HG03469 (cell line): ENCODE measurements at regions not wholly inside any gene's neighbourhood (a gene's known extent, or its start where the extent isn't known, plus 50 kb on each side); places are given as distances from the start of the nearest gene placed in this dataset.
"Not testable (repeated sequence)": the region's sequence is repeated elsewhere in the genome, so short reads cannot be mapped to it uniquely, and the experiment has no call there.

Source experiments
- ATAC-seq: cut with Tn5 transposase; IDR thresholded peaks from one replicate; pipeline ENCODE4 v1.9.1; 2021; ENCODE audit warnings: mild to moderate bottlenecking, moderate library complexity, moderate number of reproducible peaks; ENCODE audit not compliant: unreplicated experiment

GRCh38 chr13:65615506-65615905 is 1614.6 kb downstream of the PCDH9 start:
- ATAC-seq = no peak

- no peak for ATAC-seq
Observed at GRCh38 chr13:65613004-65613403, 1617.1 kb downstream of the PCDH9 start.

DNA sequence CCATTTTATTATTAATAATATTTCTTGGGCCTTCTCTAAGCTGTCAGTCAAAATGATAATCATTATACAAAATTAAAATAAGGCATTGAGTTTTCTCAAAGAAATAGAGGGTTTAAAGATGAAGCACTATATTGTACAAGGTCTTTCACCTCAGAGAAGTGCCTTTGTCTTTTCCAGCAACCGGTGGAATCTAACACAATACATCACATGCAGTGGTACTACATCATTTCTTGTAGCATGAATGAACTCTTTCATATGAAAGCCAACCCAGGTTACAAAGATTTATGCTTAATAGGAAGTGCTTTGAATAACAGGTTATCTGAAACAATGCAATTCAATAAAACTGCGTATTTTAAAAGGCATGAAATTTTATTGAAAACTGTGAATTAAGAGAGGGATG is 1620.8 kb downstream of the PCDH9 start:
- no peak for ATAC-seq

GRCh38 chr13:65606622-65607021 is 1623.5 kb downstream of the PCDH9 start:
- ATAC-seq = no peak

- no peak for ATAC-seq
Observed at GRCh38 chr13:65605396-65605795, 1624.7 kb downstream of the PCDH9 start.

GRCh38 chr13:65603160-65603559 is 1627.0 kb downstream of the PCDH9 start:
- ATAC-seq = no peak

GRCh38 chr13:65601855-65602254 is 1628.3 kb downstream of the PCDH9 start:
- ATAC-seq = no peak

DNA sequence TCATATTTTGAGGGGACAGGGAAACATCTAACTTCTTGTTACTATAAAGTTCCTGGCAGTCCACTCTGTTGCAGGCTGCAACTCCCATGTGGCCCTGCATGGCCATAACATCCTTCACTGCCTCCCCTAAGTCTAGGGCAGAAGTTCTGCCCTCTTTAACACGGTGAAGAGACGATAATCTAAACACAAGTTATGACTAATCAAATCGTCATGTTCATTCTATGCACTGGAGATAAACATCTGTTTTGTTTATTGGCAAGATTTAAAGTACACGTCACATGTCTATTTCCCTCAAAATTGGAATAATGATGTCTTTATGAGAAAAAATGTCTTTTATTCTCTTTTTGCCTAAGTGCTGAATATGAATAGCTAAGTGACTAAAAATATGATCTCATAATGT is 1629.4 kb downstream of the PCDH9 start:
- no peak for ATAC-seq

- no peak for ATAC-seq
Observed at GRCh38 chr13:65597839-65598818, 1632.0 kb downstream of the PCDH9 start.

DNA sequence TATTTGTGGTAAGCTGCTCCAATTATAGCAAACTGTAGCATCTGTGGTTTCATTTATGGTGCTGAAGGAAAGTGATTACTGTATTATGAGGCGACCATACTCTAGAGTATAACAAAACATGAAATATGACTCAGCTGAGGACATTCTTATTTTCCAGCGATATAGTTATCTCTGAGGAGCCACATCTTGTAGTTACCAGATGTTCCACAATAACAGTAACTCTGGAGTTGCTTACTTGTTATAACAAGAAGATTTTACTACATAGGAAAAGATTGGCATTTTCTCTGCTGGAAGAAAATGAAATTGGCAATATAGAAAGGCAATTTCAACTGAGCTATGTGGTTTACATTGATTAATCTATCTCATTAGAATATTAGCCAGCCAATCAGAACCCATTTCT is 1634.2 kb downstream of the PCDH9 start:
- no peak for ATAC-seq

DNA sequence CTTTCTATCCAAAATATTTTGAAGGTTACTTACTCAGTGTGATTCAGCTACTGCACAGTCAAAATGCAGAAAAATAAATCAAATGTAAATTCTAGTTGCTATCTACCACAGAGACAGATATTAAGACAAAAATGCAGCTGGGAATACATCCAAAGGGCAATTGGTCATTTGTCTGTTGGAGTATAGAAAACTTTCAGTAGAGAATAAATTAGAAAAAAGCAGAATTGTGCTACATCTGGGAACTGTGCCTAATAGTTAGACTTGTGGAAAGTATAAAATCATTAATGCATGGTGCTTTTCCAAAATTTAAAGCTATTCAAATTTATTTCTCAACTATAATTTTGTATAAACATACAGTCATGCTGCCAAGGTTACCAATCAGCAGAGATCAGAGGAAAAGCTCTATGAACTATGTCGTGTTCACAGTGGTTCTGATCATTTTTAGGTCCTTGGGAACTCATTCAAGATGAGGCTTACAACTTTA is 1635.8 kb downstream of the PCDH9 start:
- no peak for ATAC-seq

GRCh38 chr13:65593298-65593874 is 1636.8 kb downstream of the PCDH9 start:
- ATAC-seq = no peak

DNA sequence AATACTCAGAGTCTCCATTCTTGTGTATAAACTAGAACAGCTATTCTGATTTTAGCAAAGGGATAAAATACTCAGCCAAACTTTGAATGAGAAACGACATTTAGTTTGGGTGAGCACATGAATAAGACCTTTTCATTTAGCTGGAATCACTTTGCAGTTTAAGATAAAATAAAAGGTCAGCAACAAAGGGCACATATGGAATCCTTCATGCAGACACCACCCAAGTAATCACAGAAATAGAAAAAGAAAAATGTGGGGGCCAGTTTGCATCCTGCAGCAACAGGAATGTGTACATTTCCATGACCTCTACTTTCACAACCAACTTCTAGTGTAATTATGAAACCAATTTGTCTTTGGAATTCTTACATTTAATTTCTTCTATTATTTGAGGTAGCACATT is 1637.4 kb downstream of the PCDH9 start:
- no peak for ATAC-seq

DNA sequence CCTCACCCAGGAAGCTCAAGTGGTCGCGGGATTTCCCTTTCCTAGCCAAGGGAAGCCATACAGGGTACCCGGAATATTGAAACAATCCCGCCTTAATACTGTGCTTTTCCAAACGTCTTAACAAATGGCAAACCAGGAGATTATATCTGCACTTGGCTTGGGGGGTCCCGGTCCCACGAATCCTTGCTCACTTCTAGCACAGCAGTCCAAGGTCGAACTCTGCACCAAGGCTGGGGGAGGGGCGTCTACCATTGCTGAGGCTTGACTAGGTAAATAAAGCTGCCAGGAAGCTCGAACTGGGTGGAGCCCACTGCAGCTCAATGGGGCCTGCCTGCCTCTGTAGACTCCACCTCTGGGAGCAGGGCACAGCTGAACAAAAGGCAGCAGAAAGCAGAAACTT is 1644.8 kb downstream of the PCDH9 start:
- no peak for ATAC-seq

DNA sequence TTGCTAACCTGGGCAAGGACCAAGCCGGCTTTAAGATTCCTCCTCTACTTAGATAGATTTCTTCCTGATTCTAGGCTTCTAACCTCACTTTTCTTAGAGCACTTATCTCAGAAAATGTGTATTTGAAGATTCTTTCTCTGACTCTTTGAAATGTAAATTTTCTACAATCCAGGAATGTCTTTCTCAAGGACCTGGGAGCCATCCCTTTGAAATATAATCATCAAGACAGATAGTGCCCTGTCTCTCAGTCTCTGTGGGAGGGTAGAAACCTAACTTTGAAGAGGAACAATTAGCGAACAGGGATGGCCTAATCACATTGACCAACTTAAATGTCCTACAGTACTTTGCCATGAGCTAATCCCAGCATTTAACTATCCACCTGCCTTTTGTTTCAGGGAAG is 1646.0 kb downstream of the PCDH9 start:
- ATAC-seq = no peak

GRCh38 chr13:65582160-65582559 is 1648.0 kb downstream of the PCDH9 start:
- no peak for ATAC-seq

DNA sequence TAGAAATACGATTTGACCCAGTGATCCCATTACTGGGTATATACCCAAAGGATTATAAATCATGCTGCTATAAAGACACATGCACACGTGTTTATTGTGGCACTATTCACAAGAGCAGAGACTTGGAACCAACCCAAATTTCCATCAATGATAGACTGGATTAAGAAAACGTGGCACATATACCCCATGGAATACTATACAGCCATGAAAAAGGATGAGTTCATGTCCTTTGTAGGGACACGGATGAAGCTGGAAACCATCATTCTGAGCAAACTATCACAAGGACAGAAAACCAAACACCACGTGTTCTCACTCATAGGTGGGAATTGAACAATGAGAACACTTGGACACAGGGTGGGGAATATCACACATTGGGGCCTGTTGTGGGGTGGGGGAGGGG is 1665.6 kb downstream of the PCDH9 start:
- not testable (repeated sequence) for ATAC-seq

GRCh38 chr13:65562305-65562704 is 1667.8 kb downstream of the PCDH9 start:
- no peak for ATAC-seq

DNA sequence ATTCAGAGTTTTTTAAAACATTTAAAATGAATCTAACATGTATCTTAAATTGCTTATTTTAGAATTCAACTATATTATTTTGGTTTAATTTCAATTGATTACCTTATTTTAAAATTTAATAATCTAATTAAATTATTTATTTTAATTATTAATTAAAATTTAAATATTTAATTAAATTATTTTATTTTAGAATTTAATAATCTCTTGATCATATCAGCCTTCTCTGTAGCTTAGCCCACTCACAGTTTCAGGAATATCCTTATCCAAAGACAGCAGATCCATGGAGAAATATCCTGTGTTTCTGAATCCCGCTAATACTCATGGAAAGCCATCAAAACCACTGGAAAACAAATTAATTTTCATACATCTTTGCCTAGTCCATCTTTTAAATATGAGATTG is 1669.2 kb downstream of the PCDH9 start:
- ATAC-seq = no peak

DNA sequence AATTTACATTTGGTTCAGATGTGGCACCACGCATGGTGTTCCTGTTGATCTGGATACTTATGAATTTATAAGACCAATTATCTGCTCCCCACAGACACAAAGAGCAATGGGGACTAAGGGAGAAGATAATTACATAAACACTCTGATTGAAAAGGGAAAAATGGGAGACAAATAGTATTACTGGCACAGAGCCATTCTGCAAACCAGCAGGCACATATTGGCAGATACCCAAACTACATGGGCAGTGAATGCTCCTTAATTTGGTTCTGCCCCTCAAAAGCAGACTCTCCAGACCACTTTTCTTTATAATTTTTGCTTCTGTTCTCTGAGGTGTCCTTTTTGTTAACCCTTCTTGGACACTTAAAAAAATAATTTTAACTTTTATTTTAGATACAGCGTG is 1674.2 kb downstream of the PCDH9 start:
- ATAC-seq = no peak

- no peak for ATAC-seq
Observed at GRCh38 chr13:65553096-65553727, 1676.9 kb downstream of the PCDH9 start.

GRCh38 chr13:65551208-65551607 is 1678.9 kb downstream of the PCDH9 start:
- ATAC-seq = no peak
